ENCODE measurements at regions not wholly inside any gene's neighbourhood (a gene's known extent, or its start where the extent isn't known, plus 50 kb on each side); places are given as distances from the start of the nearest gene placed in this dataset.

- no peak for TF ChIP-seq CTCF (IDR thresholded peaks at IDR 0.05; ENCODE audit: low read depth, low read length, missing control alignments)
- H3K4me3 ChIP-seq (ENCODE audit: low read depth, low read length) = no peak overlapping the region
- no peak for DNase-seq (ENCODE audit: low read depth)
Observed at GRCh38 chr15:39213385-39213840, 367.5 kb upstream of the THBS1 start.

DNA sequence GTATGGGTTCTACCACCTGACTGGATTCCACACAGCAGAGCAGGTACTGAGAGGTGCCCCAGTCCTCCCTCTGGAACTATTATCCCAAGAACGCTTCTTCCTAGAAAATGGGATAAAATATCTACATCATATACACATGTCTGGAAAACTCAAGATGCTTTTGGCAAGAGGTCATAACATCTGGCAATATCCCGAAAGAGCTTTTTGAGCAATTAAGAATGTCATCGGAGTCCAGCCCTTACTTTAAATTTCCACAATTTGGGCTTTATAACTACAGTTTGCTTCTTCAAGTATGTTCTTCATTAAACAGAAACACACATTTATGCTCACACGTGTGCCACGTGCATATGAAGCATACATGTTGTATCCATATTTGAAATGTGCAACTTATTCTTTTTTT is 365.9 kb upstream of the THBS1 start:
- H3K4me3 ChIP-seq (ENCODE audit: low read depth, low read length) = no peak overlapping the region
- no peak for TF ChIP-seq CTCF (IDR thresholded peaks at IDR 0.05; ENCODE audit: low read depth, low read length, missing control alignments)
- DNase-seq (ENCODE audit: low read depth) = no peak

DNA sequence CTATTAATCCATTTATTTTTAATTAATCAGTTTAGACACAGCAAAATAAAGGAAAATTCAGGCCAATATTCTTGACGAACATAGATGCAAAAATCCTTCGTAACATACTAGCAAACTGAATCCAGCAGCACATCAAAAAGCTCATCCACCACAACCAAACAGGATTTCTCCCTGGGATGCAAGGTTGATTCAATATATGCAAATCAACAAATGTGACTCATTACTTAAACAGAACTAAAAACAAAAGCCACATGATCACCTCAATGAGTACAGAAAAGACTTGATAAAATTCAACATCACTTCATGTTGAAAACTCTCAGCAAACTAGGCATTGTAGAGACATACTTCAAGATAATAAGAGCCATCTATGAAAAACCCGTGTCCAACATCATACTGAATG is 364.1 kb upstream of the THBS1 start:
- no peak overlapping the region for H3K4me3 ChIP-seq (ENCODE audit: low read depth, low read length)
- TF ChIP-seq CTCF (IDR thresholded peaks at IDR 0.05; ENCODE audit: low read depth, low read length, missing control alignments) = no peak
- DNase-seq (ENCODE audit: low read depth) = no peak

- no peak overlapping the region for H3K4me3 ChIP-seq (ENCODE audit: low read depth, low read length)
- DNase-seq (ENCODE audit: low read depth) = no peak
- TF ChIP-seq CTCF (IDR thresholded peaks at IDR 0.05; ENCODE audit: low read depth, low read length, missing control alignments) = no peak
Observed at GRCh38 chr15:39219608-39220007, 361.3 kb upstream of the THBS1 start.

- TF ChIP-seq CTCF (IDR thresholded peaks at IDR 0.05; ENCODE audit: low read depth, low read length, missing control alignments) = no peak
- no peak for DNase-seq (ENCODE audit: low read depth)
- no peak overlapping the region for H3K4me3 ChIP-seq (ENCODE audit: low read depth, low read length)
Observed at GRCh38 chr15:39226169-39226937, 354.5 kb upstream of the THBS1 start.

- TF ChIP-seq CTCF (IDR thresholded peaks at IDR 0.05; ENCODE audit: low read depth, low read length, missing control alignments) = no peak
- H3K4me3 ChIP-seq (ENCODE audit: low read depth, low read length) = no peak overlapping the region
- no peak for DNase-seq (ENCODE audit: low read depth)
Observed at GRCh38 chr15:39227001-39227400, 353.9 kb upstream of the THBS1 start.

DNA sequence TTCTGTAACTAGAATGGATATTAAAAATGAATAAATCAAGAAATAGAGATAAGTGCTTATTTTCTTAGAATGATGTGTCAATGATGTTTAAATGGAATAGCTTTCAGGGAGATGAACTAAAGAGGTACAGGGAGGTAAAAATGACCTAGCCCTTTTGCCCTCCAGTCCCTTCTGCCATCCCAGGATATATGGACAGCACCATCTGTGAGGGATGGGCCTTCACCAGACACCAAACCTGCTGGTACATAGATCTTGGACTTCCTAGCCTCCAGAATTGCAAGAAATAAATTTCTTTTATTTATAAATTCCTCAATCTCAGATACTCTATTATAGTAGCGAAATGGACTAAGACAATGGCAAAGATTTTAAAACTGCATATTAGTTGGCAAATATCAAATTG is 352.0 kb upstream of the THBS1 start:
- TF ChIP-seq CTCF (IDR thresholded peaks at IDR 0.05; ENCODE audit: low read depth, low read length, missing control alignments) = no peak
- DNase-seq (ENCODE audit: low read depth) = no peak
- H3K4me3 ChIP-seq (ENCODE audit: low read depth, low read length) = no peak overlapping the region
